K562 (cell line): ENCODE measurements at regions not wholly inside any gene's neighbourhood (a gene's known extent, or its start where the extent isn't known, plus 50 kb on each side); places are given as distances from the start of the nearest gene placed in this dataset.
A peak's percentile ranks its signal among the peaks of the same experiment; 100 is the strongest.

ENCODE experiments used
- ATAC-seq: fragments of 200-7000 bp; cut with Tn5 transposase; 3 replicates; pipeline ENCODE4 v1.9.1; 2020; ENCODE audit warnings: moderate library complexity
- BruUV-seq: library from RNA; stranded (reverse); fragments of 400-500 nt; replicated peaks from 2 replicates; lab custom pipeline; 2021; lab: Mats Ljungman, UMichigan
- CTCF ChIA-PET: fragments of 300-600 bp; formaldehyde crosslinking; extraction: SDS; loops from one replicate; lab custom pipeline; 2021; ENCODE audit warnings: low intra/inter-chr PET ratio; lab: Yijun Ruan, JAX
- POLR2A ChIA-PET: fragments of 300-600, 350-650 bp; sonication (Branson Sonifier 250); formaldehyde crosslinking; extraction: SDS; loops from one replicate; lab custom pipeline; 2021; ENCODE audit warnings: antibody characterized with exemption, inconsistent platforms; lab: Yijun Ruan, JAX
- DNase-seq, 4 experiments: peaks; one replicate each; pipeline versions ENCODE4 v3.0.0 to v3.0.0-alpha.2; 2011 to 2018; ENCODE audit warnings: low spot score in 3 of 4, mixed read lengths in 3 of 4; ENCODE audit errors: extremely low read depth in 1 of 4
- FAIRE-seq: peaks from 2 replicates; lab custom pipeline; 2011; peaks lifted over from hg19 to GRCh38; lab: Jason Lieb, UNC
- H2AFZ ChIP-seq: 2 replicates; pipeline ENCODE4 v1.6.0; 2011; ENCODE audit warnings: low read depth, low read length, control low read depth, inconsistent platforms
- H3K27ac ChIP-seq: fragments of 200-600 bp; 3 replicates; pipeline ENCODE4 v1.8.0; 2011; ENCODE audit warnings: low read depth, mild to moderate bottlenecking, control low read depth, inconsistent platforms, low read length, moderate library complexity, mixed read lengths; ENCODE audit errors: extremely low read depth
- H3K27me3 ChIP-seq, 2 experiments: fragments of 300-600 bp in 1 of 2; 2 replicates in 1 of 2; 3 replicates in 1 of 2; pipeline versions ENCODE4 v1.6.0 to v1.8.0; 2011; ENCODE audit warnings: inconsistent platforms in 2 of 2, low read length in 2 of 2, mild to moderate bottlenecking in 1 of 2, mixed read lengths in 1 of 2, moderate library complexity in 1 of 2; ENCODE audit not compliant: control insufficient read depth in 2 of 2, insufficient read depth in 2 of 2
- H3K36me3 ChIP-seq: fragments of 300-600 bp; 3 replicates; pipeline ENCODE4 v1.8.0; 2011; ENCODE audit warnings: mild to moderate bottlenecking, low read length, inconsistent platforms; ENCODE audit not compliant: control insufficient read depth, insufficient read depth
- H3K4me1 ChIP-seq, 2 experiments: fragments of 200-600 bp in 1 of 2; replicated peaks in 1 of 2; 2 replicates in 1 of 2; 3 replicates in 1 of 2; pipeline versions ENCODE4 v1.5.1 to v1.8.0; 2011; ENCODE audit warnings: inconsistent platforms in 2 of 2, low read length in 2 of 2, mild to moderate bottlenecking in 1 of 2, mixed read lengths in 1 of 2, moderate library complexity in 1 of 2; ENCODE audit not compliant: control insufficient read depth in 2 of 2, insufficient read depth in 2 of 2
- H3K4me2 ChIP-seq: 2 replicates; pipeline ENCODE4 v1.6.1; 2011; ENCODE audit warnings: low read length, control low read depth, inconsistent platforms, mixed read lengths; ENCODE audit not compliant: insufficient read depth
- H3K4me3 ChIP-seq: fragments of 200-600 bp; sonication (generic), shearing (Covaris generic); 2 replicates; pipeline ENCODE4 v1.5.1; 2016; ENCODE audit warnings: control low read depth, inconsistent platforms
- H3K79me2 ChIP-seq: fragments of 200-600 bp; 3 replicates; pipeline ENCODE4 v1.8.0; 2011; ENCODE audit warnings: low read length, inconsistent platforms; ENCODE audit not compliant: control insufficient read depth, insufficient read depth
- H3K9ac ChIP-seq, 2 experiments: 2 replicates each; pipeline versions ENCODE4 v1.6.0 to v1.6.1; 2011; ENCODE audit warnings: low read depth in 2 of 2, low read length in 2 of 2, control low read depth in 1 of 2, inconsistent platforms in 1 of 2, mild to moderate bottlenecking in 1 of 2, mixed read lengths in 1 of 2; ENCODE audit not compliant: insufficient read depth in 1 of 2
- H3K9me1 ChIP-seq: one replicate; pipeline ENCODE4 v1.6.0; 2011; ENCODE audit warnings: inconsistent platforms, mild to moderate bottlenecking, low read length, moderate library complexity; ENCODE audit not compliant: control insufficient read depth, insufficient read depth
- H3K9me3 ChIP-seq: replicated peaks from 2 replicates; pipeline ENCODE4 v1.5.1; 2011; ENCODE audit warnings: low read depth, low read length, inconsistent platforms; ENCODE audit not compliant: control insufficient read depth, insufficient read depth
- H4K20me1 ChIP-seq: replicated peaks from 2 replicates; pipeline ENCODE4 v1.6.1; 2011; ENCODE audit warnings: low read length, inconsistent platforms, mixed read lengths; ENCODE audit not compliant: control insufficient read depth, insufficient read depth
- ADNP ChIP-seq: fragments of 200-800 bp; sonication (Bioruptor generic); IDR thresholded peaks from 2 replicates; pipeline ENCODE4 v1.6.1; 2016; ENCODE audit warnings: missing genetic modification characterization, missing compliant biosample characterization
- ASH1L ChIP-seq: fragments of 450-650 bp; IDR thresholded peaks from 2 replicates; pipeline ENCODE4 v1.6.1; 2018; ENCODE audit warnings: borderline replicate concordance, mild to moderate bottlenecking, low read depth; ENCODE audit not compliant: partially characterized antibody
- CBX1 ChIP-seq: sonication (generic); IDR thresholded peaks from 2 replicates; pipeline ENCODE4 v1.6.1; 2016; ENCODE audit warnings: antibody characterized with exemption, low read depth, mild to moderate bottlenecking
- DNMT1 ChIP-seq: fragments of 450-650 bp; IDR thresholded peaks from 2 replicates; pipeline ENCODE4 v1.6.1; 2016; ENCODE audit warnings: antibody characterized with exemption, mild to moderate bottlenecking
- ETV1 ChIP-seq: fragments of 450-650 bp; conservative IDR thresholded peaks from 2 replicates; pipeline ENCODE4 v1.6.1; 2016; ENCODE audit warnings: missing genetic modification characterization, control low read depth, low read depth, missing compliant biosample characterization
- ETV6 ChIP-seq, 3 experiments: fragments of 150-350 bp in 1 of 3; sonication (generic) in 1 of 3; formaldehyde crosslinking in 1 of 3; IDR thresholded peaks; 2 replicates each; pipeline versions ENCODE4 v1.6.1 to v1.8.0; 2014 to 2022; ENCODE audit warnings: borderline replicate concordance in 2 of 3, low read depth in 2 of 3, antibody characterized with exemption in 1 of 3, low read length in 1 of 3, mild to moderate bottlenecking in 1 of 3, missing genetic modification reagents in 1 of 3
- MAFF ChIP-seq: IDR thresholded peaks from 2 replicates; pipeline ENCODE4 v1.6.1; 2012; ENCODE audit warnings: low read length, improper control_type of control experiment
- MAFG ChIP-seq: fragments of 450-650 bp; conservative IDR thresholded peaks from 2 replicates; pipeline ENCODE4 v1.6.1; 2016; ENCODE audit warnings: missing genetic modification characterization, missing compliant biosample characterization
- MAFK ChIP-seq: IDR thresholded peaks from 2 replicates; pipeline ENCODE4 v1.6.1; 2011; ENCODE audit warnings: low read length, improper control_type of control experiment
- NRF1 ChIP-seq, 2 experiments: fragments of 450-650 bp; IDR thresholded peaks in 1 of 2; conservative IDR thresholded peaks in 1 of 2; 2 replicates each; pipeline ENCODE4 v1.6.1; 2014; ENCODE audit warnings: mild to moderate bottlenecking in 2 of 2
- RFX1 ChIP-seq: fragments of 450-650 bp; IDR thresholded peaks from 2 replicates; pipeline ENCODE4 v1.6.1; 2016; ENCODE audit warnings: mild to moderate bottlenecking, moderate library complexity
- RHOXF2B ChIP-seq: fragments of 250-450 bp; sonication (Bioruptor Pico); conservative IDR thresholded peaks from 2 replicates; pipeline ENCODE4 v1.5.1; 2021
- ZNF316 ChIP-seq: fragments of 450-650 bp; IDR thresholded peaks from 2 replicates; pipeline ENCODE4 v1.6.1; 2016
- WGBS: fragments of 100-300 bp; shearing (Covaris generic); methylation state at CpG from one replicate; pipeline ENCODE4 v1.1.6; 2016; ENCODE audit warnings: low coverage, mixed read lengths; ENCODE audit not compliant: insufficient coverage; ENCODE audit errors: missing lambda C conversion rate; 5-methylcytosine and 5-hydroxymethylcytosine counted together
- in situ Hi-C: fragments of 300-500 bp; cut with MboI; formaldehyde crosslinking; loops from 4 replicates; pipeline ENCODE4 v1.15.0; 2018; ENCODE audit warnings: inconsistent platforms, mixed read lengths
- intact Hi-C: fragments of 100-400 bp; cut with micrococcal nuclease; formaldehyde crosslinking; loops from 2 replicates; pipeline ENCODE4 v1.14.2; 2022
- TF ChIP-seq, protein P1 (sequence below): fragments of 450-650 bp; formaldehyde crosslinking; IDR thresholded peaks from 2 replicates; pipeline ENCODE4 v1.4.0; 2020; ENCODE audit warnings: mild to moderate bottlenecking, mixed read lengths

DNA sequence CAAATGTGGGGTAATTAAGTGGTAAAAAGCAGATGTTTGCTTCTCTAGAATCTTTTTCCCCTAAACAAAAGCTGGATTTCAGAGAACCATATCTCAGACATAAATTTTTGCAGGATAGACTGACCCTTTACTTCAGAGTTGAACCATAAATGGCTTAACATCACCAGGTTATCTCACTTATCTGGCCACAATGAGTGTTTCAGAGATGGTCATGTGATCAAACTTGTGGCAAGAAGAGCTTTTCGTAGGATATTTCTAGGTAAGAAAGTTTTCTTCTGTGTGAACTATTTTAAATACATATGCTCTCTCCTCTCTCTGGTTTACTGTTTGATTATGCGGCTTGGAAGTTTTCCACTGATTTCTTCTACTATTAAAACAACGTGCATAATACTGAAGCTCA is 270.2 kb upstream of the TFAP2D start:
- H4K20me1 ChIP-seq, result no peaks in the 10 kb centered on the region
- no peaks in the 10 kb centered on the region for H3K4me1 ChIP-seq
- H3K4me3 ChIP-seq, result no peak overlapping the region
- ChIA-PET POLR2A (no interaction called here), CTCF (no interaction called here)
- H3K9ac ChIP-seq, result no peak overlapping the region
- H3K9me3 ChIP-seq, result no peaks in the 10 kb centered on the region; the same call in 1 of the 2 replicates
- DNase-seq (no peak), ATAC-seq (no peak), FAIRE-seq (no peak)
- no peaks in the 10 kb centered on the region for H3K9me1 ChIP-seq
- H3K27me3 ChIP-seq, result no peaks in the 10 kb centered on the region
- no peaks in the 10 kb centered on the region for H3K79me2 ChIP-seq
- no TSS peak for BruUV-seq
- intact Hi-C loops, result no loop called here
- no peak overlapping the region for H2AFZ ChIP-seq
- WGBS, result 5% methylated on average over 3 of the region's 3 CpGs
- in situ Hi-C loops, result no loop called here
- TF ChIP-seq, protein P1, sequence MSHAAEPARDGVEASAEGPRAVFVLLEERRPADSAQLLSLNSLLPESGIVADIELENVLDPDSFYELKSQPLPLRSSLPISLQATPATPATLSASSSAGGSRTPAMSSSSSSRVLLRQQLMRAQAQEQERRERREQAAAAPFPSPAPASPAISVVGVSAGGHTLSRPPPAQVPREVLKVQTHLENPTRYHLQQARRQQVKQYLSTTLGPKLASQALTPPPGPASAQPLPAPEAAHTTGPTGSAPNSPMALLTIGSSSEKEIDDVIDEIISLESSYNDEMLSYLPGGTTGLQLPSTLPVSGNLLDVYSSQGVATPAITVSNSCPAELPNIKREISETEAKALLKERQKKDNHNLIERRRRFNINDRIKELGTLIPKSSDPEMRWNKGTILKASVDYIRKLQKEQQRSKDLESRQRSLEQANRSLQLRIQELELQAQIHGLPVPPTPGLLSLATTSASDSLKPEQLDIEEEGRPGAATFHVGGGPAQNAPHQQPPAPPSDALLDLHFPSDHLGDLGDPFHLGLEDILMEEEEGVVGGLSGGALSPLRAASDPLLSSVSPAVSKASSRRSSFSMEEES, result peak; percentile 68
- TF ChIP-seq NRF1 (conservative IDR thresholded peaks at IDR 0.05 in 1 of 2, IDR thresholded peaks at IDR 0.05 in 1 of 2), result no peak
- H3K36me3 ChIP-seq, result no peaks in the 10 kb centered on the region
- H3K27ac ChIP-seq, result no peak overlapping the region
- H3K4me2 ChIP-seq, result no peak overlapping the region

DNA sequence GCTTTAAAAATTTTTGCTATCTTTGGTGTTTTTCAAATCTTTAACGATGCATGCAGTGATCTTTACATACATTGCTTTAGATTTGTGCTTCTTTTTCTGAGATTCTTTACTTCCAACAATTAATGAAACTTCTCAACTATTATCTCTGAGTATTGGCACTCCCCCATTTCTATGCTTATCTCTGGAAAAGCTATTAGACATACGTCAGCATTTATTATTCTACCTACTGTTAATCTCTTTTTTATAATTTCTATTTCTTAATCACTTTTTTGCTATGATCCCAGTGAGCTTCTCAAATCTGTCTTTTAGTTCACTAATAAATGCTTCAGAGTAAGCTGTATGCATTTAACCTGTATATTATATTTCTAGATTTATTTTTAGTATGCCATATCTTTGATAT is 264.2 kb upstream of the TFAP2D start:
- Histone ChIP-seq H3K9me1 (no peaks in the 10 kb centered on the region), H3K27ac (no peak overlapping the region), H2AFZ (no peak overlapping the region), H3K9me3 (no peaks in the 10 kb centered on the region), H3K4me2 (no peak overlapping the region), H3K36me3 (no peaks in the 10 kb centered on the region), H3K4me3 (no peak overlapping the region), H3K9ac (no peak overlapping the region), H3K79me2 (no peaks in the 10 kb centered on the region), H3K4me1 (no peaks in the 10 kb centered on the region), H4K20me1 (no peaks in the 10 kb centered on the region), H3K27me3 (no peaks in the 10 kb centered on the region)
- ATAC-seq (no peak), DNase-seq (no peak), FAIRE-seq (no peak)
- CTCF ChIA-PET, result no interaction called here
- WGBS, result 2% methylated on average over 2 of the region's 2 CpGs
- TF ChIP-seq RFX1 (no peak), RHOXF2B (CRISPR knock-in tag) (no peak), ETV6 (IDR thresholded peaks at IDR 0.05; ENCODE audit: borderline replicate concordance in 1 of 2, low read depth in 2 of 2, low read length in 1 of 2) (no peak), ETV6 (CRISPR knock-in tag; IDR thresholded peaks at IDR 0.05; ENCODE audit: borderline replicate concordance) (no peak), ZNF316 (peak; percentile 65; the same call in 1 of the 2 replicates), MAFF (peak; percentile 35; the same call in 1 of the 2 replicates), MAFK (peak; percentile 50; the same call in 1 of the 2 replicates), MAFG (peak; percentile 46; the same call in 1 of the 2 replicates), ETV1 (no peak), ADNP (no peak), ASH1L (no peak), DNMT1 (no peak), CBX1 (no peak)
- intact Hi-C loops, result no loop called here
- POLR2A ChIA-PET, result no interaction called here
- in situ Hi-C loops, result no loop called here
- no TSS peak for BruUV-seq
